GM23338 (cell line): ENCODE measurements at regions not wholly inside any gene's neighbourhood (a gene's known extent, or its start where the extent isn't known, plus 50 kb on each side); places are given as distances from the start of the nearest gene placed in this dataset.

ENCODE experiments used
- ATAC-seq: fragments of 200-7000 bp; cut with Tn5 transposase; 3 replicates; pipeline ENCODE4 v1.9.1; 2020
- DNase-seq: peaks from one replicate; pipeline ENCODE4 v3.0.0-alpha.2; 2015; ENCODE audit warnings: low spot score
- H2AFZ ChIP-seq: fragments of 200-600 bp; sonication (generic); 2 replicates; pipeline ENCODE4 v1.8.0; 2016; ENCODE audit warnings: antibody characterized with exemption, mild to moderate bottlenecking, moderate library complexity
- H3F3A ChIP-seq: fragments of 200-600 bp; sonication (generic); replicated peaks from 2 replicates; pipeline ENCODE4 v1.8.0; 2017; ENCODE audit warnings: antibody characterized with exemption, mixed run types, low read depth
- H3K27ac ChIP-seq: fragments of 200-600 bp; sonication (generic); 2 replicates; pipeline ENCODE4 v1.6.1; 2016; ENCODE audit warnings: low read depth
- H3K27me3 ChIP-seq: fragments of 200-600 bp; sonication (generic); 2 replicates; pipeline ENCODE4 v1.8.0; 2016; ENCODE audit warnings: mild to moderate bottlenecking, mixed run types, moderate library complexity; ENCODE audit not compliant: insufficient read depth
- H3K36me3 ChIP-seq: fragments of 200-600 bp; sonication (generic); 2 replicates; pipeline ENCODE4 v1.8.0; 2016; ENCODE audit warnings: mild to moderate bottlenecking; ENCODE audit not compliant: insufficient read depth
- H3K4me1 ChIP-seq: fragments of 200-600 bp; sonication (generic); 2 replicates; pipeline ENCODE4 v1.8.0; 2016; ENCODE audit warnings: mild to moderate bottlenecking, moderate library complexity; ENCODE audit not compliant: insufficient read depth
- H3K4me2 ChIP-seq: fragments of 200-600 bp; sonication (generic); 2 replicates; pipeline ENCODE4 v1.7.1; 2017; ENCODE audit warnings: mixed run types
- H3K4me3 ChIP-seq: fragments of 200-600 bp; sonication (generic); 2 replicates; pipeline ENCODE4 v1.6.1; 2016; ENCODE audit warnings: mixed run types
- H3K79me2 ChIP-seq: fragments of 200-600 bp; sonication (generic); replicated peaks from 2 replicates; pipeline ENCODE4 v1.8.0; 2017; ENCODE audit warnings: mild to moderate bottlenecking; ENCODE audit not compliant: insufficient read depth
- H3K9me2 ChIP-seq: fragments of 200-600 bp; sonication (generic); 2 replicates; pipeline ENCODE4 v1.8.0; 2017; ENCODE audit not compliant: insufficient read depth
- H4K20me1 ChIP-seq: fragments of 200-600 bp; sonication (generic); replicated peaks from 2 replicates; pipeline ENCODE4 v1.8.0; 2017; ENCODE audit warnings: mild to moderate bottlenecking; ENCODE audit not compliant: insufficient read depth
- H3K27ac Mint-ChIP-seq: 2 replicates; pipeline ENCODE4 v1.8.0; 2020; ENCODE audit warnings: inconsistent platforms, mild to moderate bottlenecking, moderate library complexity, mixed read lengths
- H3K27me3 Mint-ChIP-seq: 3 replicates; pipeline ENCODE4 v1.8.0; 2022; ENCODE audit warnings: low read depth, mild to moderate bottlenecking, moderate library complexity, mixed read lengths, inconsistent platforms; ENCODE audit not compliant: insufficient read depth, poor library complexity
- H3K36me3 Mint-ChIP-seq: 3 replicates; pipeline ENCODE4 v1.8.0; 2021; ENCODE audit warnings: low read depth, mild to moderate bottlenecking, inconsistent platforms, moderate library complexity, mixed read lengths
- H3K4me1 Mint-ChIP-seq: 3 replicates; pipeline ENCODE4 v1.8.0; 2020; ENCODE audit warnings: mild to moderate bottlenecking, inconsistent platforms, mixed read lengths
- H3K4me3 Mint-ChIP-seq: 3 replicates; pipeline ENCODE4 v1.8.0; 2021; ENCODE audit warnings: moderate library complexity, mild to moderate bottlenecking, inconsistent platforms, mixed read lengths
- H3K9me3 Mint-ChIP-seq: 3 replicates; pipeline ENCODE4 v1.8.0; 2020; ENCODE audit warnings: moderate library complexity, mild to moderate bottlenecking, inconsistent platforms, mixed read lengths
- CREB1 ChIP-seq: fragments of 250-450 bp; sonication (Bioruptor Pico); IDR thresholded peaks from 2 replicates; pipeline ENCODE4 v1.5.0; 2020; ENCODE audit warnings: low read depth, mild to moderate bottlenecking, moderate library complexity
- EZH2 ChIP-seq: fragments of 200-600 bp; sonication (generic); IDR thresholded peaks from one replicate; pipeline ENCODE4 v1.8.0; 2017; ENCODE audit warnings: antibody characterized with exemption, mild to moderate bottlenecking, low read depth; ENCODE audit not compliant: unreplicated experiment
- EZH2phosphoT487 ChIP-seq: fragments of 200-600 bp; sonication (generic); IDR thresholded peaks from one replicate; pipeline ENCODE4 v1.8.1; 2018; ENCODE audit warnings: antibody characterized with exemption; ENCODE audit not compliant: unreplicated experiment
- JUNB ChIP-seq: IDR thresholded peaks from one replicate; pipeline ENCODE4 v1.6.1; 2016; ENCODE audit warnings: antibody characterized with exemption; ENCODE audit not compliant: unreplicated experiment
- NANOG ChIP-seq: IDR thresholded peaks from 2 replicates; pipeline ENCODE4 v1.6.1; 2016; ENCODE audit warnings: antibody characterized with exemption, borderline replicate concordance
- POLR2AphosphoS5 ChIP-seq: IDR thresholded peaks from 2 replicates; pipeline ENCODE4 v1.6.1; 2016; ENCODE audit warnings: antibody characterized with exemption, low read depth
- STAT1 ChIP-seq: IDR thresholded peaks from one replicate; pipeline ENCODE4 v1.6.1; 2016; ENCODE audit warnings: antibody characterized with exemption; ENCODE audit not compliant: unreplicated experiment
- ZNF114 ChIP-seq: fragments of 250-450 bp; sonication (Bioruptor Pico); IDR thresholded peaks from 2 replicates; pipeline ENCODE4 v1.5.0; 2020; ENCODE audit warnings: mild to moderate bottlenecking, moderate library complexity
- ZNF331 ChIP-seq: fragments of 250-450 bp; sonication (Bioruptor Pico); IDR thresholded peaks from 2 replicates; pipeline ENCODE4 v1.5.0; 2020; ENCODE audit warnings: low read depth, mild to moderate bottlenecking, moderate library complexity
- TF ChIP-seq, protein P1 (sequence below), 2 experiments: fragments of 200-600 bp in 1 of 2; sonication (generic) in 1 of 2; conservative IDR thresholded peaks; 2 replicates each; pipeline versions ENCODE4 v1.5.1 to v1.6.1; 2016 to 2017; ENCODE audit warnings: antibody characterized with exemption in 2 of 2, low read depth in 2 of 2, mild to moderate bottlenecking in 2 of 2, moderate library complexity in 1 of 2
- TF ChIP-seq, protein P2 (sequence below): IDR thresholded peaks from 2 replicates; pipeline ENCODE4 v1.6.1; 2016; ENCODE audit warnings: antibody characterized with exemption
- TF ChIP-seq, protein P3 (sequence below): IDR thresholded peaks from one replicate; pipeline ENCODE4 v1.6.1; 2018; ENCODE audit warnings: antibody characterized with exemption; ENCODE audit not compliant: unreplicated experiment
- TF ChIP-seq, protein P4 (sequence below): fragments of 250-450 bp; sonication (Bioruptor Pico); IDR thresholded peaks from 2 replicates; pipeline ENCODE4 v1.5.0; 2020; ENCODE audit warnings: mild to moderate bottlenecking, moderate library complexity

DNA sequence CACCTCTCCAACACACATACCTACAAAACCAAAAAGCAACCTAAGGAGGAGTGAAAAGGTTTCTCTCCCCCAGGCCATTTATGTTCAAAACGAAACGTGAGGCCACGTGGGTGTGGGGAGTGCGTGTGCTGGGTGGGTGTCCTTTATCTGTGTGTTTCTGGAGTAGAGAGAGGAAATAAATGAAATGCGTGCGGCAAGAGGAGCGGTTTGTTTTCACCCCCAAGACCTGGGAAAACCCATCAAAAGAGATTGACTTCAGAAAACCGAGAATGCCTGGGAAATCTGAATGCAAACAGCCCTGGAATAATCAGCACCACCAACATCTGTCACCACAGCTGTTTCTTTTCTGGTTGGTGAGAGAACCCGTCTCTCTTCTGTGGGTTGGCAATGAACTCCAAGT, 137.4 kb downstream of the INSIG2 start:
- 0 out of 2 replicates have a peak, but pooled peaks cover 3% of the 10 kb centered on the region for H3F3A ChIP-seq
- H3K4me2 ChIP-seq: peak overlapping the region; percentile 89
- H3K36me3 ChIP-seq: no peaks in the 10 kb centered on the region
- H3K9me2 ChIP-seq: no peaks in the 10 kb centered on the region
- DNase-seq: no peak
- no peak for ATAC-seq
- Mint-ChIP-seq H3K4me3 (0 out of 3 replicates have a peak overlapping the region, but pooled peaks have one; percentile 84), H3K27me3 (peaks cover 32% of the 10 kb centered on the region), H3K9me3 (no peaks in the 10 kb centered on the region), H3K36me3 (no peaks in the 10 kb centered on the region), H3K27ac (no peak overlapping the region), H3K4me1 (peaks cover 33% of the 10 kb centered on the region)
- H4K20me1 ChIP-seq: no peaks in the 10 kb centered on the region
- H3K27ac ChIP-seq: no peak overlapping the region
- no peak overlapping the region for H2AFZ ChIP-seq
- peaks cover 42% of the 10 kb centered on the region for H3K27me3 ChIP-seq
- H3K4me3 ChIP-seq: peak overlapping the region; percentile 70; the same call in 1 of the 2 replicates
- H3K4me1 ChIP-seq: peaks cover 19% of the 10 kb centered on the region
- TF ChIP-seq EZH2 (no peak), NANOG (no peak), STAT1 (no peak), JUNB (no peak), CREB1 (CRISPR knock-in tag) (no peak), ZNF114 (CRISPR knock-in tag) (no peak), EZH2phosphoT487 (no peak), POLR2AphosphoS5 (no peak), ZNF331 (CRISPR knock-in tag) (no peak)
- TF ChIP-seq, protein P1, sequence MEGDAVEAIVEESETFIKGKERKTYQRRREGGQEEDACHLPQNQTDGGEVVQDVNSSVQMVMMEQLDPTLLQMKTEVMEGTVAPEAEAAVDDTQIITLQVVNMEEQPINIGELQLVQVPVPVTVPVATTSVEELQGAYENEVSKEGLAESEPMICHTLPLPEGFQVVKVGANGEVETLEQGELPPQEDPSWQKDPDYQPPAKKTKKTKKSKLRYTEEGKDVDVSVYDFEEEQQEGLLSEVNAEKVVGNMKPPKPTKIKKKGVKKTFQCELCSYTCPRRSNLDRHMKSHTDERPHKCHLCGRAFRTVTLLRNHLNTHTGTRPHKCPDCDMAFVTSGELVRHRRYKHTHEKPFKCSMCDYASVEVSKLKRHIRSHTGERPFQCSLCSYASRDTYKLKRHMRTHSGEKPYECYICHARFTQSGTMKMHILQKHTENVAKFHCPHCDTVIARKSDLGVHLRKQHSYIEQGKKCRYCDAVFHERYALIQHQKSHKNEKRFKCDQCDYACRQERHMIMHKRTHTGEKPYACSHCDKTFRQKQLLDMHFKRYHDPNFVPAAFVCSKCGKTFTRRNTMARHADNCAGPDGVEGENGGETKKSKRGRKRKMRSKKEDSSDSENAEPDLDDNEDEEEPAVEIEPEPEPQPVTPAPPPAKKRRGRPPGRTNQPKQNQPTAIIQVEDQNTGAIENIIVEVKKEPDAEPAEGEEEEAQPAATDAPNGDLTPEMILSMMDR (conservative IDR thresholded peaks at IDR 0.05; ENCODE audit: low read depth in 2 of 2): no peak
- TF ChIP-seq, protein P2, sequence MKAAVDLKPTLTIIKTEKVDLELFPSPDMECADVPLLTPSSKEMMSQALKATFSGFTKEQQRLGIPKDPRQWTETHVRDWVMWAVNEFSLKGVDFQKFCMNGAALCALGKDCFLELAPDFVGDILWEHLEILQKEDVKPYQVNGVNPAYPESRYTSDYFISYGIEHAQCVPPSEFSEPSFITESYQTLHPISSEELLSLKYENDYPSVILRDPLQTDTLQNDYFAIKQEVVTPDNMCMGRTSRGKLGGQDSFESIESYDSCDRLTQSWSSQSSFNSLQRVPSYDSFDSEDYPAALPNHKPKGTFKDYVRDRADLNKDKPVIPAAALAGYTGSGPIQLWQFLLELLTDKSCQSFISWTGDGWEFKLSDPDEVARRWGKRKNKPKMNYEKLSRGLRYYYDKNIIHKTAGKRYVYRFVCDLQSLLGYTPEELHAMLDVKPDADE: no peak
- TF ChIP-seq, protein P3, sequence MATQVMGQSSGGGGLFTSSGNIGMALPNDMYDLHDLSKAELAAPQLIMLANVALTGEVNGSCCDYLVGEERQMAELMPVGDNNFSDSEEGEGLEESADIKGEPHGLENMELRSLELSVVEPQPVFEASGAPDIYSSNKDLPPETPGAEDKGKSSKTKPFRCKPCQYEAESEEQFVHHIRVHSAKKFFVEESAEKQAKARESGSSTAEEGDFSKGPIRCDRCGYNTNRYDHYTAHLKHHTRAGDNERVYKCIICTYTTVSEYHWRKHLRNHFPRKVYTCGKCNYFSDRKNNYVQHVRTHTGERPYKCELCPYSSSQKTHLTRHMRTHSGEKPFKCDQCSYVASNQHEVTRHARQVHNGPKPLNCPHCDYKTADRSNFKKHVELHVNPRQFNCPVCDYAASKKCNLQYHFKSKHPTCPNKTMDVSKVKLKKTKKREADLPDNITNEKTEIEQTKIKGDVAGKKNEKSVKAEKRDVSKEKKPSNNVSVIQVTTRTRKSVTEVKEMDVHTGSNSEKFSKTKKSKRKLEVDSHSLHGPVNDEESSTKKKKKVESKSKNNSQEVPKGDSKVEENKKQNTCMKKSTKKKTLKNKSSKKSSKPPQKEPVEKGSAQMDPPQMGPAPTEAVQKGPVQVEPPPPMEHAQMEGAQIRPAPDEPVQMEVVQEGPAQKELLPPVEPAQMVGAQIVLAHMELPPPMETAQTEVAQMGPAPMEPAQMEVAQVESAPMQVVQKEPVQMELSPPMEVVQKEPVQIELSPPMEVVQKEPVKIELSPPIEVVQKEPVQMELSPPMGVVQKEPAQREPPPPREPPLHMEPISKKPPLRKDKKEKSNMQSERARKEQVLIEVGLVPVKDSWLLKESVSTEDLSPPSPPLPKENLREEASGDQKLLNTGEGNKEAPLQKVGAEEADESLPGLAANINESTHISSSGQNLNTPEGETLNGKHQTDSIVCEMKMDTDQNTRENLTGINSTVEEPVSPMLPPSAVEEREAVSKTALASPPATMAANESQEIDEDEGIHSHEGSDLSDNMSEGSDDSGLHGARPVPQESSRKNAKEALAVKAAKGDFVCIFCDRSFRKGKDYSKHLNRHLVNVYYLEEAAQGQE: no peak
- TF ChIP-seq, protein P4, sequence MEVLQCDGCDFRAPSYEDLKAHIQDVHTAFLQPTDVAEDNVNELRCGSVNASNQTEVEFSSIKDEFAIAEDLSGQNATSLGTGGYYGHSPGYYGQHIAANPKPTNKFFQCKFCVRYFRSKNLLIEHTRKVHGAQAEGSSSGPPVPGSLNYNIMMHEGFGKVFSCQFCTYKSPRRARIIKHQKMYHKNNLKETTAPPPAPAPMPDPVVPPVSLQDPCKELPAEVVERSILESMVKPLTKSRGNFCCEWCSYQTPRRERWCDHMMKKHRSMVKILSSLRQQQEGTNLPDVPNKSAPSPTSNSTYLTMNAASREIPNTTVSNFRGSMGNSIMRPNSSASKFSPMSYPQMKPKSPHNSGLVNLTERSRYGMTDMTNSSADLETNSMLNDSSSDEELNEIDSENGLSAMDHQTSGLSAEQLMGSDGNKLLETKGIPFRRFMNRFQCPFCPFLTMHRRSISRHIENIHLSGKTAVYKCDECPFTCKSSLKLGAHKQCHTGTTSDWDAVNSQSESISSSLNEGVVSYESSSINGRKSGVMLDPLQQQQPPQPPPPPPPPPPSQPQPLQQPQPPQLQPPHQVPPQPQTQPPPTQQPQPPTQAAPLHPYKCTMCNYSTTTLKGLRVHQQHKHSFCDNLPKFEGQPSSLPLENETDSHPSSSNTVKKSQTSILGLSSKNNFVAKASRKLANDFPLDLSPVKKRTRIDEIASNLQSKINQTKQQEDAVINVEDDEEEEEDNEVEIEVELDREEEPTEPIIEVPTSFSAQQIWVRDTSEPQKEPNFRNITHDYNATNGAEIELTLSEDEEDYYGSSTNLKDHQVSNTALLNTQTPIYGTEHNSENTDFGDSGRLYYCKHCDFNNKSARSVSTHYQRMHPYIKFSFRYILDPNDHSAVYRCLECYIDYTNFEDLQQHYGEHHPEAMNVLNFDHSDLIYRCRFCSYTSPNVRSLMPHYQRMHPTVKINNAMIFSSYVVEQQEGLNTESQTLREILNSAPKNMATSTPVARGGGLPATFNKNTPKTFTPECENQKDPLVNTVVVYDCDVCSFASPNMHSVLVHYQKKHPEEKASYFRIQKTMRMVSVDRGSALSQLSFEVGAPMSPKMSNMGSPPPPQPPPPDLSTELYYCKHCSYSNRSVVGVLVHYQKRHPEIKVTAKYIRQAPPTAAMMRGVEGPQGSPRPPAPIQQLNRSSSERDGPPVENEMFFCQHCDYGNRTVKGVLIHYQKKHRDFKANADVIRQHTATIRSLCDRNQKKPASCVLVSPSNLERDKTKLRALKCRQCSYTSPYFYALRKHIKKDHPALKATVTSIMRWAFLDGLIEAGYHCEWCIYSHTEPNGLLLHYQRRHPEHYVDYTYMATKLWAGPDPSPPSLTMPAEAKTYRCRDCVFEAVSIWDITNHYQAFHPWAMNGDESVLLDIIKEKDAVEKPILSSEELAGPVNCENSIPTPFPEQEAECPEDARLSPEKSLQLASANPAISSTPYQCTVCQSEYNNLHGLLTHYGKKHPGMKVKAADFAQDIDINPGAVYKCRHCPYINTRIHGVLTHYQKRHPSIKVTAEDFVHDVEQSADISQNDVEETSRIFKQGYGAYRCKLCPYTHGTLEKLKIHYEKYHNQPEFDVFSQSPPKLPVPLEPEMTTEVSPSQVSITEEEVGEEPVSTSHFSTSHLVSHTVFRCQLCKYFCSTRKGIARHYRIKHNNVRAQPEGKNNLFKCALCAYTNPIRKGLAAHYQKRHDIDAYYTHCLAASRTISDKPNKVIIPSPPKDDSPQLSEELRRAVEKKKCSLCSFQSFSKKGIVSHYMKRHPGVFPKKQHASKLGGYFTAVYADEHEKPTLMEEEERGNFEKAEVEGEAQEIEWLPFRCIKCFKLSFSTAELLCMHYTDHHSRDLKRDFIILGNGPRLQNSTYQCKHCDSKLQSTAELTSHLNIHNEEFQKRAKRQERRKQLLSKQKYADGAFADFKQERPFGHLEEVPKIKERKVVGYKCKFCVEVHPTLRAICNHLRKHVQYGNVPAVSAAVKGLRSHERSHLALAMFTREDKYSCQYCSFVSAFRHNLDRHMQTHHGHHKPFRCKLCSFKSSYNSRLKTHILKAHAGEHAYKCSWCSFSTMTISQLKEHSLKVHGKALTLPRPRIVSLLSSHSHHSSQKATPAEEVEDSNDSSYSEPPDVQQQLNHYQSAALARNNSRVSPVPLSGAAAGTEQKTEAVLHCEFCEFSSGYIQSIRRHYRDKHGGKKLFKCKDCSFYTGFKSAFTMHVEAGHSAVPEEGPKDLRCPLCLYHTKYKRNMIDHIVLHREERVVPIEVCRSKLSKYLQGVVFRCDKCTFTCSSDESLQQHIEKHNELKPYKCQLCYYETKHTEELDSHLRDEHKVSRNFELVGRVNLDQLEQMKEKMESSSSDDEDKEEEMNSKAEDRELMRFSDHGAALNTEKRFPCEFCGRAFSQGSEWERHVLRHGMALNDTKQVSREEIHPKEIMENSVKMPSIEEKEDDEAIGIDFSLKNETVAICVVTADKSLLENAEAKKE (CRISPR knock-in tag): no peak
- H3K79me2 ChIP-seq: no peaks in the 10 kb centered on the region
